ENCODE measurements at regions not wholly inside any gene's neighbourhood (a gene's known extent, or its start where the extent isn't known, plus 50 kb on each side); places are given as distances from the start of the nearest gene placed in this dataset.
"Not testable (repeated sequence)": the region's sequence is repeated elsewhere in the genome, so short reads cannot be mapped to it uniquely, and the experiment has no call there.

- DNase-seq = not testable (repeated sequence)
These were observed 100.6 kb downstream of the TMEM168 start for GRCh38 chr7:112689466-112690177.

- DNase-seq = peak in 1 of 2 experiments; percentile 20
These were observed 97.9 kb downstream of the TMEM168 start for GRCh38 chr7:112692333-112692732.

- not testable (repeated sequence) for DNase-seq
These were observed 93.0 kb downstream of the TMEM168 start for GRCh38 chr7:112697211-112697610.

GRCh38 chr7:112699725-112700513 lies 90.3 kb downstream of the TMEM168 start:
- DNase-seq = no peak

- no peak for DNase-seq
These were observed 88.7 kb downstream of the TMEM168 start for GRCh38 chr7:112701456-112701855.

- DNase-seq = no peak
These were observed 82.5 kb downstream of the TMEM168 start for GRCh38 chr7:112707655-112708054.

- DNase-seq = no peak
These were observed 82.0 kb downstream of the TMEM168 start for GRCh38 chr7:112708236-112708635.
